Endothelial cell (in vitro differentiated cells): ENCODE measurements at regions not wholly inside any gene's neighbourhood (a gene's known extent, or its start where the extent isn't known, plus 50 kb on each side); places are given as distances from the start of the nearest gene placed in this dataset.
A peak's percentile ranks its signal among the peaks of the same experiment; 100 is the strongest.

Experiments used
- DNase-seq: peaks from one replicate; pipeline ENCODE4 v3.0.0; 2021; ENCODE audit warnings: low spot score
- H3K27ac Mint-ChIP-seq: one replicate; pipeline ENCODE4 v1.8.0; 2021; ENCODE audit warnings: mixed read lengths, inconsistent platforms; ENCODE audit not compliant: unreplicated experiment
- H3K27me3 Mint-ChIP-seq: one replicate; pipeline ENCODE4 v1.8.0; 2021; ENCODE audit warnings: mild to moderate bottlenecking, moderate library complexity, mixed read lengths, inconsistent platforms; ENCODE audit not compliant: unreplicated experiment
- H3K36me3 Mint-ChIP-seq: one replicate; pipeline ENCODE4 v1.8.0; 2021; ENCODE audit warnings: mild to moderate bottlenecking, low read depth, mixed read lengths, inconsistent platforms; ENCODE audit not compliant: unreplicated experiment
- H3K4me1 Mint-ChIP-seq: one replicate; pipeline ENCODE4 v1.8.0; 2021; ENCODE audit warnings: mild to moderate bottlenecking, mixed read lengths, inconsistent platforms; ENCODE audit not compliant: unreplicated experiment
- H3K4me3 Mint-ChIP-seq: one replicate; pipeline ENCODE4 v1.8.0; 2021; ENCODE audit warnings: mild to moderate bottlenecking, mixed read lengths, inconsistent platforms; ENCODE audit not compliant: unreplicated experiment
- H3K9me3 Mint-ChIP-seq: one replicate; pipeline ENCODE4 v1.8.0; 2021; ENCODE audit warnings: mixed read lengths, inconsistent platforms; ENCODE audit not compliant: unreplicated experiment
- TF ChIP-seq, protein P1 (sequence below): fragments of 200-600 bp; sonication (generic); IDR thresholded peaks from one replicate; pipeline ENCODE4 v1.5.0; 2021; ENCODE audit warnings: antibody characterized with exemption; ENCODE audit not compliant: unreplicated experiment

- TF ChIP-seq, protein P1, sequence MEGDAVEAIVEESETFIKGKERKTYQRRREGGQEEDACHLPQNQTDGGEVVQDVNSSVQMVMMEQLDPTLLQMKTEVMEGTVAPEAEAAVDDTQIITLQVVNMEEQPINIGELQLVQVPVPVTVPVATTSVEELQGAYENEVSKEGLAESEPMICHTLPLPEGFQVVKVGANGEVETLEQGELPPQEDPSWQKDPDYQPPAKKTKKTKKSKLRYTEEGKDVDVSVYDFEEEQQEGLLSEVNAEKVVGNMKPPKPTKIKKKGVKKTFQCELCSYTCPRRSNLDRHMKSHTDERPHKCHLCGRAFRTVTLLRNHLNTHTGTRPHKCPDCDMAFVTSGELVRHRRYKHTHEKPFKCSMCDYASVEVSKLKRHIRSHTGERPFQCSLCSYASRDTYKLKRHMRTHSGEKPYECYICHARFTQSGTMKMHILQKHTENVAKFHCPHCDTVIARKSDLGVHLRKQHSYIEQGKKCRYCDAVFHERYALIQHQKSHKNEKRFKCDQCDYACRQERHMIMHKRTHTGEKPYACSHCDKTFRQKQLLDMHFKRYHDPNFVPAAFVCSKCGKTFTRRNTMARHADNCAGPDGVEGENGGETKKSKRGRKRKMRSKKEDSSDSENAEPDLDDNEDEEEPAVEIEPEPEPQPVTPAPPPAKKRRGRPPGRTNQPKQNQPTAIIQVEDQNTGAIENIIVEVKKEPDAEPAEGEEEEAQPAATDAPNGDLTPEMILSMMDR: no peak
- Mint-ChIP-seq H3K27me3 (no peaks in the 10 kb centered on the region), H3K36me3 (no peaks in the 10 kb centered on the region), H3K27ac (no peak overlapping the region), H3K9me3 (no peaks in the 10 kb centered on the region), H3K4me3 (no peak overlapping the region), H3K4me1 (no peaks in the 10 kb centered on the region)
- no peak for DNase-seq
Measured at GRCh38 chrX:149302705-149303104, 202.4 kb downstream of the IDS start.

DNA sequence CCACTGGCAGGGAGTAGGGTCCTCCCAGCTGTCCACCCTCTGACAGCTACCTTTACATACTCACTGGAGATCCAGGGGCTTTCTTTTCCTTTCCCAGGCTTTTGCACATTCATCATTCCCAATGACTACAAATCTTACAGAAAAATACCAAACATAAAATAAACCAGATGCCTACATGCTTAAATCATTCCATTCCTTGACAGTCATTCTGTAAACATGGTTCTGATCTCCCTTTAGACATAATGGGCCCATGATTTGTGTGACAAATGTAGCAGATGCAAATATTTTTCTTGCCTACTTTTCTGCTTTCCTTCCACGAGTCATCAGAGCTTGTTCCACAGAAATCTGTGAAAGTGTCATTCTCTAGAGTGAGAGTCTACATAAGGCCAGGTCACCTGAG is 207.0 kb downstream of the IDS start:
- DNase-seq: no peak
- TF ChIP-seq, protein P1: no peak
- Mint-ChIP-seq H3K27ac (no peak overlapping the region), H3K27me3 (no peaks in the 10 kb centered on the region), H3K4me3 (no peak overlapping the region), H3K36me3 (no peaks in the 10 kb centered on the region), H3K4me1 (no peaks in the 10 kb centered on the region), H3K9me3 (no peaks in the 10 kb centered on the region)

- no peak overlapping the region for H3K27ac Mint-ChIP-seq
- no peaks in the 10 kb centered on the region for H3K36me3 Mint-ChIP-seq
- TF ChIP-seq, protein P1: no peak
- H3K4me3 Mint-ChIP-seq: no peak overlapping the region
- no peaks in the 10 kb centered on the region for H3K9me3 Mint-ChIP-seq
- H3K4me1 Mint-ChIP-seq: no peaks in the 10 kb centered on the region
- no peaks in the 10 kb centered on the region for H3K27me3 Mint-ChIP-seq
- DNase-seq: no peak
Measured at GRCh38 chrX:149296092-149296491, 209.0 kb downstream of the IDS start.

- Mint-ChIP-seq H3K4me3 (no peak overlapping the region), H3K27ac (no peak overlapping the region), H3K4me1 (no peaks in the 10 kb centered on the region), H3K27me3 (no peaks in the 10 kb centered on the region), H3K36me3 (no peaks in the 10 kb centered on the region), H3K9me3 (no peaks in the 10 kb centered on the region)
- peak; percentile 38 for DNase-seq
- TF ChIP-seq, protein P1: peak; percentile 61
Measured at GRCh38 chrX:149286940-149287349, 218.2 kb downstream of the IDS start.

- Mint-ChIP-seq H3K4me1 (no peaks in the 10 kb centered on the region), H3K27me3 (no peaks in the 10 kb centered on the region)
- TF ChIP-seq, protein P1: no peak
Measured at GRCh38 chrX:149284616-149285015, 220.5 kb downstream of the IDS start.

More at GRCh38 chrX:149284616-149285015, 220.5 kb downstream of the IDS start:
- Mint-ChIP-seq H3K9me3 (no peaks in the 10 kb centered on the region), H3K36me3 (no peaks in the 10 kb centered on the region), H3K4me3 (no peak overlapping the region), H3K27ac (no peak overlapping the region)
- no peak for DNase-seq
